Esophagus mucosa (tissue), 1 donor: ENCODE measurements at regions not wholly inside any gene's neighbourhood (a gene's known extent, or its start where the extent isn't known, plus 50 kb on each side); places are given as distances from the start of the nearest gene placed in this dataset.

Source experiments
- ATAC-seq: fragments of 200-7000 bp; cut with Tn5 transposase; one replicate; pipeline ENCODE4 v1.9.1; 2020
- donor health status: DM: yes; HTN: yes; CAD: no.

- peak; percentile 36 for ATAC-seq
Observed at GRCh38 chr10:91335147-91335546, 75.0 kb upstream of the HECTD2 start.

- ATAC-seq, result no peak
Observed at GRCh38 chr10:91339729-91340128, 70.4 kb upstream of the HECTD2 start.

- peak; percentile 90 for ATAC-seq
Observed at GRCh38 chr10:91340613-91341362, 69.4 kb upstream of the HECTD2 start.

- ATAC-seq, result no peak
Observed at GRCh38 chr10:91341686-91342085, 68.5 kb upstream of the HECTD2 start.

- no peak for ATAC-seq
Observed at GRCh38 chr10:91343010-91343409, 67.1 kb upstream of the HECTD2 start.

GRCh38 chr10:91344117-91344856, 65.9 kb upstream of the HECTD2 start:
- peak; percentile 83 for ATAC-seq

- no peak for ATAC-seq
Observed at GRCh38 chr10:91345716-91346115, 64.4 kb upstream of the HECTD2 start.

- ATAC-seq, result no peak
Observed at GRCh38 chr10:91347529-91347928, 62.6 kb upstream of the HECTD2 start.

GRCh38 chr10:91349381-91349780, 60.8 kb upstream of the HECTD2 start:
- ATAC-seq, result no peak

- ATAC-seq, result peak; percentile 65
Observed at GRCh38 chr10:91350651-91351081, 59.5 kb upstream of the HECTD2 start.

- ATAC-seq, result no peak
Observed at GRCh38 chr10:91352760-91353159, 57.4 kb upstream of the HECTD2 start.

- ATAC-seq, result no peak
Observed at GRCh38 chr10:91354166-91355075, 55.7 kb upstream of the HECTD2 start.

GRCh38 chr10:91355998-91356397, 54.1 kb upstream of the HECTD2 start:
- ATAC-seq, result no peak

GRCh38 chr10:91357497-91357896, 52.6 kb upstream of the HECTD2 start:
- ATAC-seq, result no peak
